NCI-H446 (cell line): ENCODE measurements at regions not wholly inside any gene's neighbourhood (a gene's known extent, or its start where the extent isn't known, plus 50 kb on each side); places are given as distances from the start of the nearest gene placed in this dataset.

Experiments used
- DNase-seq, 2 experiments: peaks; one replicate each; lab custom pipeline; 2025; lab: John Stamatoyannopoulos, UW

DNA sequence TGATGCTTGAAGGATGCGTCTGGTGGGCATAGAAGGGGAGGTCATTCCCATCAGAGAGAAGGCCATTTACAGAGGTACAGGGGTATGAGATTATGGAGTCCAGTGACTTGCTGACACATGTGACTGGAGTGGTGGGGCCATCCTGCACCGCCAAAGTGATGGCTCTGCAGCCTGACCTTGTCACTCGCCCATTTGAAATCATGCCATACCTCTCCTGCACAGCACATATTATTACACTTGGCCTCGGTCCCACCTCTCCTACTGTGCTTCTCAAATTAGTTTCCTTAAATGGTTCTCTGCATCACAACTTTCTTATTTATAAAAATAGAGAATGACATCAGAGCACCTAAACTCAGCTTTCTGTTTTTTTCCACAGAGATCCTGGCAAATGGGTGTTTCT is 60.7 kb upstream of the HAND2 start:
- no peak for DNase-seq

DNA sequence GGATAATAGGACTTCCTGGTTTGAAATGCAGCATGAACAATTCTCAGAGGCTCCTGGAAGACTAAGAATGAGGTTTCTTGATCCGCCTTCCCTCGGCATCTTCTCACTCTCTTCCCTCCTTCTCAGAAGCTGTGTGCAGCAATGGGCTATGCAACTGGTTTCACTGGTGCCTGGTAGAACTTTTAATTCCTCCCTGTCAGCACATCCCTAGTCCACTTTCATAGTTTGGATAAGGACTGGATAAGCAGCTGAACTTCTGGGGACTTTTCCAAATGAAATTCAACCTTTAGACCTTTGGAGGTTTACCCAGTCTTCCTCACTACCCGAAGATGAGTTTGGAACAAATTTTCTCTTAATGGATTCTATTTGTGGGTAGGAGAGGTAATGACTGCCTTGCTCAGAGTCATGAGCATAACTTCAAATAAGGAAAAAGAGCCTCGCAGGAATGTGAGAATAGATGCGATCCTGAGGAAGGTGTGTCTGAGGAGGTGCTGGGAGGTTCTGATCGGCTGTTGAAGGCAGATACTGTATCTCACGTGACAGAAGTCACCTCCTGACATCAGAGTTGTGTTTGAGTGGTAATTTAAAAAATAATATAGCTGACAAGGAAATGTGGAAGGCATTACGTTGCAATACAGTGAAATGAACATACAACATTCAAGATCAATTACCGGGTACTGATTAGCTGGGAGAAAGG is 56.0 kb upstream of the HAND2 start:
- DNase-seq = no peak

DNA sequence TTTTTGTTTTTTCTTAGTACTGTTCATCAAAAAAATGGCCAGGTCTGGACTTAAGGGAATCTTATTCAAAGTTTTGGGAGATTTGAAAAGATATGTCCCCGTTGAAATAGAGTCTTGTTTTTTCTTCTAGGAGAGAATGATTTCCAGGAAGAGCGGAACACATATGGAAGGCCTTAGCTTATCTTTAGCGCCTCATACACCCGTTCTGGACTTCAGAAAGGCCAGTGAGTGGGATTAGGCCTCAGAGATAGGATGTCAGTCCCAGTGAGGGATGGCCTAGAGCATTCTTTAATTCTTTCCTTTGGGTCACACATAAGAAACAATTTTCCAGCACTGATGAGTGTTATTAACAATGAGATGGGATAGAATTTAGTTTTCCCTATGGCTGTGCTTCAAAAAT is 54.5 kb upstream of the HAND2 start:
- no peak for DNase-seq
